ENCODE measurements at regions not wholly inside any gene's neighbourhood (a gene's known extent, or its start where the extent isn't known, plus 50 kb on each side); places are given as distances from the start of the nearest gene placed in this dataset.

- DNase-seq (ENCODE audit: low read depth): no peak
Measured at GRCh38 chr2:116645155-116645554, 1169.3 kb upstream of the DDX18 start.

GRCh38 chr2:116668691-116669090 is 1145.8 kb upstream of the DDX18 start:
- no peak for DNase-seq (ENCODE audit: low read depth)

DNA sequence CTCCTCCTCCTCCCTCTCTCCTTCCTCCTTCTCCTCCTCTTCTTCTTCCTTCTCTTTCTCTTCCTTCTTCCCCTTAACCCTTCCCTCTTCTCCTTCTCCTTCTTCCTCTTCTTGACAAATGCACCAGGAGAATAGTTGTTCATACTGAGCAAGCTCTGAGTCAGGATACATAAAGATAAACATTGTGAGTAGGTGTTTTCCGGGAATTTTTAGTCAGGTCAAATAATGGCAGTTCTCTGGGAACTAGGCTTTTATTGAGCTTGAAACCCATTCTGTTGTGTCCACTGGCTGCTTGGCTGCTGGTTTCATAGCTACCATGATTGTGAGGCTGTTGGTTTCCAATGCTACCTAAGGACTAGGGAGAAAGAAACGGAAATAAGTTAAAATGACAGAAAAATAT is 1144.7 kb upstream of the DDX18 start:
- DNase-seq (ENCODE audit: low read depth): no peak

DNA sequence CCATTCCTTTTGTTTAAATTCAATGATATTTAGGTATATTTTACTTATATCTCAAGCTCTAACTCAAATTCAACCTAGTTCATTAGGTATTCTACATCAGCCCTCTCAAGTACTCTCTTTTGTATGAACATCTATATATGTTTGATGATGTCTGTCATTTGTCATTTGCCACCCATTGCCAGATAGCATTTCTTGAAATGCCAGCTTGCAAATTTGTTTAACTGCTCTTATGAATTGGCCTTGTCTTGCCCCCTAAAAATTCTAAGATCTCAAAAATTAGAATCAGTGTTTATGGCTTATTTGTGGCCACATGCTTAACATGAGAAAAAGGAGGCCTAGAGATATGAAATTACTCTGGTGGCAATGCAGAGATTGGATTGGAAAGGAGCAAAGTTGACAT is 1140.3 kb upstream of the DDX18 start:
- DNase-seq (ENCODE audit: low read depth): no peak

- DNase-seq (ENCODE audit: low read depth): no peak
Measured at GRCh38 chr2:116676776-116677175, 1137.7 kb upstream of the DDX18 start.

DNA sequence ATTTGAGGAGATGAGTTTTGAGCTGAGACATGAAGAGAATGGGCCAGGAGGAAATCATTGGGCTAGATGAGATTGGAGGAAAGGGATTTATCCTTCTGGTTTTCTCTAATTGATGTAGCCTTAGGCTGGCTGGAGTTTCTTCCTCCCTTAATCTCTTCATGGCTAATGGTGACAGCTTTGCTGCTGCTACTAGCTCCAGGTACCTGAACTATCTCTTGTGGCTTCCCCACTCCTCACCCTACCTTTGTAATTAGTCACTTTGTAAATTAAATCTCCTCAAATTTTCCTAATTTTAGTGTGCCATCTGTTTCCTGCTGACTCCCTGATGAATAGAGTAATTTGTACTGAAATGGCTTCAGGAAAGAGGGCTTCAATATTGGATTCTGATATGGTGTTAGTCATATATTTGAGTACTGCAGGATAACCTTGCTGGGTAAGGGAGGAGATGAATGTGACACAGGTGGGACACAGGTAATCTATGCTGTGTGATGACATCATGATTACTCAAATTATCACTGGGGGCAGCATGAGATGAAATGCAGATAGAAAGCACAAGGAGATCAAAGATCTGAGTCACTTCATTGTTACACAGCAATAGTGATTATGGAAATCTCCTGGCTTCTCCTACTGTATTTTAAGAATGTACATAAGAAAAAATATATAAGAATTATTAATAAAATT is 1134.1 kb upstream of the DDX18 start:
- no peak for DNase-seq (ENCODE audit: low read depth)

DNA sequence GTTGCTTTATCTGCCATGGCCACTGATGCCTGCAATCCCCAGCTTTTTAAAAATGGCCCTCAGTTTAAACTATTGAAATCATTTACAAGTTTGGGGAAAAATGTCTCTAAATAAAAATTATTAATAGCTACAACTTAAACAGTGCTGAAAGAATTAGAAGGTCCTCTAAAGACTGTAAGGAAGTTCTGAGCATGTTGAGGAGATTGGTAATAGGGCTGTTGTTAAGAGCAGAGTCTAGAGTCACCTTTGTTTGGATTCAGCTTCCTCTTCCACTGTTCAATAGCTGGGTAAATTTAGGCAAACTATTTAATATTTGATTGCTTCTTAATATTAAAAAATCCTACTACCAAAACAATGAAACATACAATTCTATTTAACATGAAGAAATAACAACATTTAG is 1127.1 kb upstream of the DDX18 start:
- no peak for DNase-seq (ENCODE audit: low read depth)

- DNase-seq (ENCODE audit: low read depth): no peak
Measured at GRCh38 chr2:116692988-116693387, 1121.5 kb upstream of the DDX18 start.

DNA sequence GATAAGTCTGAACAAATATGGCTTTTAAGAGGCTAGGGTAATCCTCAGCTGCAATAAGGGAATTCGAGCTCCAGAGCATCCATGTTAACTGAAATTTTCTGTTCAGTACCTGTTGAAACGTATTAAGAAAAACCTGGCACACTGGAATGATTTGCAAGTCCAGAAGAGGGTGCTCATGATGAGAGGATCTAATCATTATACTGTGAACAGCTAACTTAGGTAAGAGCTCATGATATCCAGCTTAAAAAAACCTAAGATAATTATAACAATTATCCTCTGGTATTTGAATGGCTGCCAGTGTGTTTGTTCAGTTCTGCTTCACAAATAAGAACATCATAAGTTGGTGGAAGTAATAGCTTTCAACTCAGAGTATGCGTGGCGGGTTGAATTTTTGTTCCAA is 1118.3 kb upstream of the DDX18 start:
- no peak for DNase-seq (ENCODE audit: low read depth)

GRCh38 chr2:116696903-116697302 is 1117.6 kb upstream of the DDX18 start:
- DNase-seq (ENCODE audit: low read depth): no peak

DNA sequence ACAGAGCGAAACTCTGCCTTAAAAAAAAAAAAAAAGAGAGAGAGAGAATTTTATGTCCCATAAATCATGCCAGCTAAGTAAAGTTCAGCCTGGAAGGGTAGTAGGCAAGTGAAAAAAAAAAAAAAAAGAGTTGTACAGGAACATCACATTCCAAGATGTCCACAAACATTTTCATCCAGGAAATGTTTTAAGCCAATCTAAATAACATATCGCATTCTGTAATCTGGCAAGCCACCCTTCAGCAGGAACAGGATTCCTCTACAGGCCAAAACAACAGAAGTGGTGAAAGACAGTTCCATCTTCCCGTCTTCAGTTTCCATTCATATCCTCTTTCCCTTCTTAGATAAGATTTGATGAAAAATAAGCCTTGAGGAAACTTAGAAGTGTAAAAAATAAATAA is 1108.1 kb upstream of the DDX18 start:
- no peak for DNase-seq (ENCODE audit: low read depth)

DNA sequence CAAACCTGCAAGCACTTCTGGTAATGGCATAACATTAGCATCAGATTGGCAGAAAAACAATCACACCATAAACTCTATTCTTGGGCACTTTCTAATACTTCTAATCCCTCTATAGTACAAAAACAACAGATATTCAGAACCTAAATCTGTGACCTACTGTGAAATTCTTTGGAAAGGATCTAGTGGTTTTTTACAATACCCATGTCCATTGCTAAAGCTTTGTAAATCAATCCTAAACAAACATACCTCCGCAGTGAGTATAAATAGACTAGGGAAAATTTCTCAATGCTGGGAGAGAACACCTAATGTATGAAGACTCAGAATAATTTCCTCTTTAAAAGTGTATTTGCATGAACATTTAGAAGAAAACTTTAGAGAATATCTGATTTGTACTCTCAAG is 1098.5 kb upstream of the DDX18 start:
- no peak for DNase-seq (ENCODE audit: low read depth)

GRCh38 chr2:116716444-116716843 is 1098.0 kb upstream of the DDX18 start:
- DNase-seq (ENCODE audit: low read depth): no peak

GRCh38 chr2:116717832-116718231 is 1096.7 kb upstream of the DDX18 start:
- DNase-seq (ENCODE audit: low read depth): no peak

- DNase-seq (ENCODE audit: low read depth): no peak
Measured at GRCh38 chr2:116718451-116718850, 1096.0 kb upstream of the DDX18 start.

GRCh38 chr2:116719836-116720235 is 1094.7 kb upstream of the DDX18 start:
- DNase-seq (ENCODE audit: low read depth): peak; percentile 9

GRCh38 chr2:116724550-116724949 is 1089.9 kb upstream of the DDX18 start:
- DNase-seq (ENCODE audit: low read depth): no peak

GRCh38 chr2:116732322-116732721 is 1082.2 kb upstream of the DDX18 start:
- DNase-seq (ENCODE audit: low read depth): no peak

DNA sequence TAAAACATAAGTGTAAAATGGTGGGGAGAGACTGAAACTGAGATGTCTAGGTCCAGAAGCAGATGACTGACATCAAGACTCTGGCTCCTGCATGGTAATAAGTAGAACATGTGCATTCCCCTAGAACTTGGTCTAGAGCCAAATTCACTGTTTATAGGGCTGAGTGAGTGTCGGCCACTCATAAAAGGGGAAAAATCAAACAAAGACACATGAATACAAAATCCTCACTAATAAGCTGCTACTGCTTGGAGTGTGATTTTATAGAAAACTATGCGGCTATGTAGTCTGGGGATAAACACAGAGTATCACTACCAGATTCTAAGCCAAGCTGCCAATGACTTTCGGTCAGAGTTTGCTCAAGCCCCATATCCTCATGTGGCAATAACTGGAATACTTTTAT is 1080.8 kb upstream of the DDX18 start:
- no peak for DNase-seq (ENCODE audit: low read depth)

DNA sequence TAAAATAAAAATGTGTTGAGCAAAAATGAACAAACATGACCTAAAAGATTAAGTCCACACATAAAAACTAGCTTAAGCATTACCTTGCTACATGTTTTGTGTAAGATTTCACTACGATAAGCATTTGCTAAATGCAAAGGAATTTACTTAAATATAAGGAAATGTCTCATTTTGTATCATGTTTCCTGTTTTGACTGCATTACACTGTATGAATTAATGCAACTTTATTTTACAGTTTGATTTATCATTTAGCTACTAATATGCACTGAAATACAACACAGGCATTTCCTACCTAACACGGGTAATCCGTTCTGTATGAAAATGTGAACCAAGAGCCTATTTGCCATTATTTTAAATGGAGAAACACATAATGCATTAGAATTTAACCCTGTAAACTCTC is 1076.5 kb upstream of the DDX18 start:
- DNase-seq (ENCODE audit: low read depth): no peak

GRCh38 chr2:116747103-116747502 is 1067.4 kb upstream of the DDX18 start:
- no peak for DNase-seq (ENCODE audit: low read depth)

DNA sequence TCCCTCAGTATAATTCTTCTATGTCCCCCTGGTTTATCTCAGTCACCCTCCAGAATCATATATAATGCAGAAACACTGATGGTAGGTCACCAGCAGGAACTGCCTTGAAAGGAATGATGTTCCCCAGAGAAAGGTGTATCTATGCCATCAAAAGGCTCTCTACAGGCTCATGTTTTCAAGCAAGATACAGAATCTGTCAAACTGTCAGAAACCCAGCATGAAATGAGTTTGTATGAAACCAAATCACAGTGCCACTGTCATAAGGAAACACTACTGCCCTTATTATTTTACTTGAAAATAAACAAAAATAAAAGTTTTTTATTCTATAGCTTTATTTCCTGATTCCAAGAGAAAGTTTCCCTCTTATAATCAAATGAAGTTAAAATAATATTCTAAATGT is 1064.5 kb upstream of the DDX18 start:
- DNase-seq (ENCODE audit: low read depth): no peak

DNA sequence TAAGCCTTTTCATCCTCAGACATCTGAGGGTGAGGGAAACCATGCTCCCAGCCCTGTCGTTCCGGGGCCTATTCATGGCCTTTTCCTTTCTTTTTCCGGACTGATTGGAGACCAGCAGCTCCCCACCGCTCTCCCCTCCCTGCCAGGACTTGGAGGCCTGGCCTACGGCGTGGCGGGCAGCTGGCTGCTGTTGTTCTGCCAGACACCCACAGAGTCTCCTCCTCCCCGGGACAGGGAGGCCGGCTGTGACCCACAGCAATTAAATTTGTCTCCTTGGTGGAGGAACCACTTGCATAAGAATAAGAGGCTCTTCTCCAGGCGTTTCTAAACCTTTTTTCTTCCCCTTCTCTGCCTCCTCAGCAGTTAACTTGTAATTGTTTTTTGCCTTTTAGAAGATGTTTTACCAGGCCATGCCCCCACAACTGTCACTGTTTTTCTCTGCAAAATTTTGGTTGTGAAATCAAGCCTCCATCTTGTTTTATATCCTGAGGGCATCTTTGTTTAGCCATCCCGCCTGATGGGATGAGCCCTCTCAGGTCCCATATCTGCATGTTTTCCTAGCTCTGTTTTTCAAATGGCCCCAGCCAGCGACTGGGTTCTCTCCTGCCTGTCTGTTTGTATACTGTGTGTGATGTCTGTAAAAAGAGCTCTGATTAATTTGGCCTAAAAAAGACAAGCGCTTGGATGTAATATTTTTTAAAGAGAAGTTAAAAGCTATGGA is 1060.0 kb upstream of the DDX18 start:
- DNase-seq (ENCODE audit: low read depth): no peak
